ENCODE measurements at regions not wholly inside any gene's neighbourhood (a gene's known extent, or its start where the extent isn't known, plus 50 kb on each side); places are given as distances from the start of the nearest gene placed in this dataset.

GRCh38 chr4:67366311-67366861 lies 178.9 kb downstream of the CENPC start:
- TF ChIP-seq EZH2 (IDR thresholded peaks at IDR 0.05; ENCODE audit: insufficient read depth, poor library complexity, severe bottlenecking) (no peak), EZH2phosphoT487 (IDR thresholded peaks at IDR 0.05; ENCODE audit: insufficient read depth, low read depth) (no peak)

All from GM23248 (cell line).